PC-9 (cell line): ENCODE measurements at regions not wholly inside any gene's neighbourhood (a gene's known extent, or its start where the extent isn't known, plus 50 kb on each side); places are given as distances from the start of the nearest gene placed in this dataset.

Source experiments
- CTCF ChIP-seq: fragments of 200-600 bp; sonication (generic); conservative IDR thresholded peaks from 2 replicates; pipeline ENCODE4 v1.6.1; 2017; ENCODE audit warnings: mixed run types, antibody characterized with exemption, mild to moderate bottlenecking, moderate library complexity
- EZH2 ChIP-seq: fragments of 200-600 bp; sonication (generic); IDR thresholded peaks from 2 replicates; pipeline ENCODE4 v1.8.0; 2017; ENCODE audit warnings: antibody characterized with exemption, low read depth

- TF ChIP-seq CTCF: no peak
- no peak for TF ChIP-seq EZH2
Observed at GRCh38 chr4:180900781-180901180, 1342.4 kb upstream of the TENM3 start.
